H9 (cell line): ENCODE measurements at regions not wholly inside any gene's neighbourhood (a gene's known extent, or its start where the extent isn't known, plus 50 kb on each side); places are given as distances from the start of the nearest gene placed in this dataset.

Experiments used
- DNase-seq: peaks from one replicate; pipeline ENCODE4 v3.0.0-alpha.2; 2017
- H2AFZ ChIP-seq: one replicate; pipeline ENCODE4 v1.6.1; 2013; ENCODE audit warnings: mild to moderate bottlenecking, low read length, control low read depth, moderate library complexity
- H2AK5ac ChIP-seq: 2 replicates; pipeline ENCODE4 v1.6.1; 2013; ENCODE audit warnings: low read length, control low read depth, mixed read lengths; ENCODE audit not compliant: insufficient read length
- H2BK120ac ChIP-seq: one replicate; pipeline ENCODE4 v1.6.1; 2013; ENCODE audit warnings: low read depth, mild to moderate bottlenecking, low read length, control low read depth, inconsistent platforms; ENCODE audit not compliant: poor library complexity, severe bottlenecking
- H2BK12ac ChIP-seq: 2 replicates; pipeline ENCODE4 v1.6.1; 2013; ENCODE audit warnings: low read length, control low read depth, mixed read lengths, low read depth; ENCODE audit not compliant: insufficient read length
- H2BK15ac ChIP-seq: 2 replicates; pipeline ENCODE4 v1.6.1; 2013; ENCODE audit warnings: low read depth, low read length, control low read depth
- H2BK20ac ChIP-seq: one replicate; pipeline ENCODE4 v1.6.1; 2013; ENCODE audit warnings: low read depth, mild to moderate bottlenecking, low read length, control low read depth, inconsistent platforms; ENCODE audit not compliant: poor library complexity, severe bottlenecking
- H2BK5ac ChIP-seq: 2 replicates; pipeline ENCODE4 v1.6.1; 2013; ENCODE audit warnings: low read length, control low read depth, mixed read lengths; ENCODE audit not compliant: insufficient read length
- H3K14ac ChIP-seq: 2 replicates; pipeline ENCODE4 v1.6.1; 2013; ENCODE audit warnings: low read length, control low read depth; ENCODE audit not compliant: insufficient read depth
- H3K18ac ChIP-seq: 2 replicates; pipeline ENCODE4 v1.6.1; 2013; ENCODE audit warnings: low read depth, mild to moderate bottlenecking, mixed read lengths, low read length, control low read depth; ENCODE audit not compliant: insufficient read length
- H3K23ac ChIP-seq: 2 replicates; pipeline ENCODE4 v1.6.1; 2013; ENCODE audit warnings: low read length, control low read depth, mixed read lengths, low read depth; ENCODE audit not compliant: insufficient read length
- H3K23me2 ChIP-seq: 2 replicates; pipeline ENCODE4 v1.6.1; 2013; ENCODE audit warnings: low read depth, mild to moderate bottlenecking, mixed read lengths, low read length, control low read depth; ENCODE audit not compliant: insufficient read length, poor library complexity, severe bottlenecking
- H3K27ac ChIP-seq: 2 replicates; pipeline ENCODE4 v1.5.1; 2013; ENCODE audit warnings: low read length, control low read depth, mixed read lengths, low read depth; ENCODE audit not compliant: insufficient read length
- H3K27me3 ChIP-seq: 2 replicates; pipeline ENCODE4 v1.6.1; 2013; ENCODE audit warnings: low read length, control low read depth, inconsistent platforms; ENCODE audit not compliant: insufficient read depth
- H3K4ac ChIP-seq: 2 replicates; pipeline ENCODE4 v1.6.1; 2013; ENCODE audit warnings: low read depth, mild to moderate bottlenecking, control low read depth, inconsistent platforms, low read length, moderate library complexity
- H3K4me1 ChIP-seq: 2 replicates; pipeline ENCODE4 v1.6.1; 2013; ENCODE audit warnings: low read length, control low read depth, inconsistent platforms; ENCODE audit not compliant: insufficient read depth
- H3K4me2 ChIP-seq: 2 replicates; pipeline ENCODE4 v1.6.1; 2013; ENCODE audit warnings: low read length, control low read depth, mixed read lengths; ENCODE audit not compliant: insufficient read length, insufficient read depth
- H3K56ac ChIP-seq: 2 replicates; pipeline ENCODE4 v1.6.1; 2013; ENCODE audit warnings: low read depth, mild to moderate bottlenecking, mixed read lengths, low read length, control low read depth; ENCODE audit not compliant: insufficient read length
- H3K79me1 ChIP-seq: 2 replicates; pipeline ENCODE4 v1.6.1; 2013; ENCODE audit warnings: low read depth, mild to moderate bottlenecking, moderate library complexity, low read length, control low read depth, inconsistent platforms; ENCODE audit not compliant: insufficient read depth, poor library complexity, severe bottlenecking
- H3K79me2 ChIP-seq: 2 replicates; pipeline ENCODE4 v1.6.1; 2013; ENCODE audit warnings: low read length, control low read depth, inconsistent platforms; ENCODE audit not compliant: insufficient read depth
- H3K9ac ChIP-seq: 2 replicates; pipeline ENCODE4 v1.6.1; 2013; ENCODE audit warnings: low read length, control low read depth, mixed read lengths; ENCODE audit not compliant: insufficient read length; ENCODE audit errors: extremely low read depth
- H3K9me3 ChIP-seq: one replicate; pipeline ENCODE4 v1.6.1; 2013; ENCODE audit warnings: low read depth, low read length, inconsistent platforms; ENCODE audit not compliant: control insufficient read depth
- H3T11ph ChIP-seq: one replicate; pipeline ENCODE4 v1.6.1; 2013; ENCODE audit warnings: mild to moderate bottlenecking, low read length, control low read depth, inconsistent platforms
- H4K20me1 ChIP-seq: one replicate; pipeline ENCODE4 v1.6.1; 2013; ENCODE audit not compliant: control insufficient read depth, insufficient read length, insufficient read depth
- H4K5ac ChIP-seq: 2 replicates; pipeline ENCODE4 v1.6.1; 2013; ENCODE audit warnings: low read depth, mild to moderate bottlenecking, mixed read lengths, low read length, control low read depth; ENCODE audit not compliant: insufficient read length
- H4K8ac ChIP-seq: replicated peaks from 2 replicates; pipeline ENCODE4 v1.6.1; 2013; ENCODE audit warnings: low read length, control low read depth, mixed read lengths, low read depth; ENCODE audit not compliant: insufficient read length
- H4K91ac ChIP-seq: 2 replicates; pipeline ENCODE4 v1.6.1; 2013; ENCODE audit warnings: low read depth, mild to moderate bottlenecking, moderate library complexity, mixed read lengths, low read length, control low read depth; ENCODE audit not compliant: insufficient read length
- H3K27ac Mint-ChIP-seq, 3 experiments: 2 replicates in 2 of 3; 3 replicates in 1 of 3; pipeline ENCODE4 v1.8.0; 2020 to 2021; ENCODE audit warnings: mixed read lengths in 3 of 3, mild to moderate bottlenecking in 1 of 3, moderate library complexity in 1 of 3
- H3K27me3 Mint-ChIP-seq: 2 replicates; pipeline ENCODE4 v1.8.0; 2021; ENCODE audit warnings: low read depth, mild to moderate bottlenecking, moderate library complexity, mixed read lengths
- H3K36me3 Mint-ChIP-seq, 3 experiments: 2 replicates in 2 of 3; 3 replicates in 1 of 3; pipeline ENCODE4 v1.8.0; 2020 to 2021; ENCODE audit warnings: low read depth in 3 of 3, mixed read lengths in 3 of 3; ENCODE audit not compliant: insufficient read depth in 1 of 3
- H3K4me1 Mint-ChIP-seq, 2 experiments: 2 replicates each; pipeline ENCODE4 v1.8.0; 2020; ENCODE audit warnings: mixed read lengths in 2 of 2
- H3K4me3 Mint-ChIP-seq, 2 experiments: 2 replicates in 1 of 2; 3 replicates in 1 of 2; pipeline ENCODE4 v1.8.0; 2020 to 2021; ENCODE audit warnings: mild to moderate bottlenecking in 2 of 2, mixed read lengths in 2 of 2, moderate library complexity in 1 of 2
- H3K9me3 Mint-ChIP-seq, 2 experiments: 2 replicates in 1 of 2; 3 replicates in 1 of 2; pipeline ENCODE4 v1.8.0; 2020; ENCODE audit warnings: mild to moderate bottlenecking in 2 of 2, mixed read lengths in 2 of 2, moderate library complexity in 1 of 2
- WGBS: extraction: QIAGEN DNeasy Blood & Tissue Kit; methylation state at CpG from one replicate; pipeline ENCODE4 v1.1.7; 2013; ENCODE audit warnings: missing lambda C conversion rate, low lambda C conversion rate, mixed read lengths; ENCODE audit not compliant: insufficient read length; ENCODE audit errors: extremely low coverage; 5-methylcytosine and 5-hydroxymethylcytosine counted together
- TF ChIP-seq, protein P1 (sequence below): fragments of 200-600 bp; sonication (generic); conservative IDR thresholded peaks from 3 replicates; pipeline ENCODE4 v1.8.0; 2021; ENCODE audit warnings: antibody characterized with exemption, mild to moderate bottlenecking

DNA sequence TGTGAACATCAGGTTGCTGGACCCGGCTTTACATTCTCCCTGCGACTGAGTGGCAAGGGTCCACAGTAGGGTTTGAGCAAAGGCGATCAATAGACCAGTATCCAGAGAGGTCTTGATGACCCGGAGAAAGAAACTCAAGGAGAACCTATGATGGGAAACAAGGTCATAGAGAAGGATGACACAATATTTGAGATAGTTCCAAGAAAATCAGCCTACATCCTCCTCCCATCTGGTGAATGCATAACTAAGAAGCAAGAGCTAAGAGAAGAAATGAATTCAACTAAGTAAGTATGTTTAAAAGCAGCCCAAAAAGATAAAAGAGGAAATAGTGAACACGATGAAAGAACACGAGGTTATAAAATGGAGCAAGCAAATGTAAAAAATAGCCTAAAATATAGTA lies 166.3 kb downstream of the CD8B2 start:
- Histone ChIP-seq H4K5ac (no peak overlapping the region), H3K56ac (no peak overlapping the region), H3T11ph (no peak overlapping the region), H2BK20ac (no peak overlapping the region), H3K23me2 (no peaks in the 10 kb centered on the region), H4K91ac (no peak overlapping the region), H3K9me3 (no peaks in the 10 kb centered on the region), H2AK5ac (no peak overlapping the region), H3K79me2 (no peaks in the 10 kb centered on the region), H2BK12ac (no peak overlapping the region), H4K8ac (no peak overlapping the region), H3K4me2 (no peak overlapping the region), H3K18ac (no peak overlapping the region), H3K9ac (no peak overlapping the region), H2AFZ (no peak overlapping the region), H2BK15ac (no peak overlapping the region), H3K79me1 (no peaks in the 10 kb centered on the region), H3K27me3 (no peaks in the 10 kb centered on the region), H3K4me1 (no peaks in the 10 kb centered on the region), H3K27ac (no peak overlapping the region), H3K14ac (no peak overlapping the region), H3K23ac (no peak overlapping the region), H2BK5ac (no peak overlapping the region), H4K20me1 (no peaks in the 10 kb centered on the region), H3K4ac (no peak overlapping the region), H2BK120ac (no peak overlapping the region)
- Mint-ChIP-seq H3K4me1 (no peaks in the 10 kb centered on the region), H3K36me3 (peaks cover 3 to 8% (median 8%) of the 10 kb centered on the region in 3 experiments), H3K27ac (no peak overlapping the region), H3K9me3 (peaks cover 14 to 16% of the 10 kb centered on the region in 2 experiments), H3K27me3 (no peaks in the 10 kb centered on the region), H3K4me3 (no peak overlapping the region)
- no peak for DNase-seq
- 100% methylated on average over 1 of the region's 6 CpGs for WGBS
- TF ChIP-seq, protein P1, sequence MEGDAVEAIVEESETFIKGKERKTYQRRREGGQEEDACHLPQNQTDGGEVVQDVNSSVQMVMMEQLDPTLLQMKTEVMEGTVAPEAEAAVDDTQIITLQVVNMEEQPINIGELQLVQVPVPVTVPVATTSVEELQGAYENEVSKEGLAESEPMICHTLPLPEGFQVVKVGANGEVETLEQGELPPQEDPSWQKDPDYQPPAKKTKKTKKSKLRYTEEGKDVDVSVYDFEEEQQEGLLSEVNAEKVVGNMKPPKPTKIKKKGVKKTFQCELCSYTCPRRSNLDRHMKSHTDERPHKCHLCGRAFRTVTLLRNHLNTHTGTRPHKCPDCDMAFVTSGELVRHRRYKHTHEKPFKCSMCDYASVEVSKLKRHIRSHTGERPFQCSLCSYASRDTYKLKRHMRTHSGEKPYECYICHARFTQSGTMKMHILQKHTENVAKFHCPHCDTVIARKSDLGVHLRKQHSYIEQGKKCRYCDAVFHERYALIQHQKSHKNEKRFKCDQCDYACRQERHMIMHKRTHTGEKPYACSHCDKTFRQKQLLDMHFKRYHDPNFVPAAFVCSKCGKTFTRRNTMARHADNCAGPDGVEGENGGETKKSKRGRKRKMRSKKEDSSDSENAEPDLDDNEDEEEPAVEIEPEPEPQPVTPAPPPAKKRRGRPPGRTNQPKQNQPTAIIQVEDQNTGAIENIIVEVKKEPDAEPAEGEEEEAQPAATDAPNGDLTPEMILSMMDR: no peak
